H9 (cell line): ENCODE measurements at regions not wholly inside any gene's neighbourhood (a gene's known extent, or its start where the extent isn't known, plus 50 kb on each side); places are given as distances from the start of the nearest gene placed in this dataset.

Experiments
- DNase-seq: peaks from one replicate; pipeline ENCODE4 v3.0.0-alpha.2; 2017
- H2AFZ ChIP-seq: one replicate; pipeline ENCODE4 v1.6.1; 2013; ENCODE audit warnings: mild to moderate bottlenecking, low read length, control low read depth, moderate library complexity
- H2AK5ac ChIP-seq: 2 replicates; pipeline ENCODE4 v1.6.1; 2013; ENCODE audit warnings: low read length, control low read depth, mixed read lengths; ENCODE audit not compliant: insufficient read length
- H2BK120ac ChIP-seq: one replicate; pipeline ENCODE4 v1.6.1; 2013; ENCODE audit warnings: low read depth, mild to moderate bottlenecking, low read length, control low read depth, inconsistent platforms; ENCODE audit not compliant: poor library complexity, severe bottlenecking
- H2BK12ac ChIP-seq: 2 replicates; pipeline ENCODE4 v1.6.1; 2013; ENCODE audit warnings: low read length, control low read depth, mixed read lengths, low read depth; ENCODE audit not compliant: insufficient read length
- H2BK15ac ChIP-seq: 2 replicates; pipeline ENCODE4 v1.6.1; 2013; ENCODE audit warnings: low read depth, low read length, control low read depth
- H2BK20ac ChIP-seq: one replicate; pipeline ENCODE4 v1.6.1; 2013; ENCODE audit warnings: low read depth, mild to moderate bottlenecking, low read length, control low read depth, inconsistent platforms; ENCODE audit not compliant: poor library complexity, severe bottlenecking
- H2BK5ac ChIP-seq: 2 replicates; pipeline ENCODE4 v1.6.1; 2013; ENCODE audit warnings: low read length, control low read depth, mixed read lengths; ENCODE audit not compliant: insufficient read length
- H3K14ac ChIP-seq: 2 replicates; pipeline ENCODE4 v1.6.1; 2013; ENCODE audit warnings: low read length, control low read depth; ENCODE audit not compliant: insufficient read depth
- H3K18ac ChIP-seq: 2 replicates; pipeline ENCODE4 v1.6.1; 2013; ENCODE audit warnings: low read depth, mild to moderate bottlenecking, mixed read lengths, low read length, control low read depth; ENCODE audit not compliant: insufficient read length
- H3K23ac ChIP-seq: 2 replicates; pipeline ENCODE4 v1.6.1; 2013; ENCODE audit warnings: low read length, control low read depth, mixed read lengths, low read depth; ENCODE audit not compliant: insufficient read length
- H3K23me2 ChIP-seq: 2 replicates; pipeline ENCODE4 v1.6.1; 2013; ENCODE audit warnings: low read depth, mild to moderate bottlenecking, mixed read lengths, low read length, control low read depth; ENCODE audit not compliant: insufficient read length, poor library complexity, severe bottlenecking
- H3K27ac ChIP-seq: 2 replicates; pipeline ENCODE4 v1.5.1; 2013; ENCODE audit warnings: low read length, control low read depth, mixed read lengths, low read depth; ENCODE audit not compliant: insufficient read length
- H3K27me3 ChIP-seq: 2 replicates; pipeline ENCODE4 v1.6.1; 2013; ENCODE audit warnings: low read length, control low read depth, inconsistent platforms; ENCODE audit not compliant: insufficient read depth
- H3K4ac ChIP-seq: 2 replicates; pipeline ENCODE4 v1.6.1; 2013; ENCODE audit warnings: low read depth, mild to moderate bottlenecking, control low read depth, inconsistent platforms, low read length, moderate library complexity
- H3K4me1 ChIP-seq: 2 replicates; pipeline ENCODE4 v1.6.1; 2013; ENCODE audit warnings: low read length, control low read depth, inconsistent platforms; ENCODE audit not compliant: insufficient read depth
- H3K4me2 ChIP-seq: 2 replicates; pipeline ENCODE4 v1.6.1; 2013; ENCODE audit warnings: low read length, control low read depth, mixed read lengths; ENCODE audit not compliant: insufficient read length, insufficient read depth
- H3K56ac ChIP-seq: 2 replicates; pipeline ENCODE4 v1.6.1; 2013; ENCODE audit warnings: low read depth, mild to moderate bottlenecking, mixed read lengths, low read length, control low read depth; ENCODE audit not compliant: insufficient read length
- H3K79me1 ChIP-seq: 2 replicates; pipeline ENCODE4 v1.6.1; 2013; ENCODE audit warnings: low read depth, mild to moderate bottlenecking, moderate library complexity, low read length, control low read depth, inconsistent platforms; ENCODE audit not compliant: insufficient read depth, poor library complexity, severe bottlenecking
- H3K79me2 ChIP-seq: 2 replicates; pipeline ENCODE4 v1.6.1; 2013; ENCODE audit warnings: low read length, control low read depth, inconsistent platforms; ENCODE audit not compliant: insufficient read depth
- H3K9ac ChIP-seq: 2 replicates; pipeline ENCODE4 v1.6.1; 2013; ENCODE audit warnings: low read length, control low read depth, mixed read lengths; ENCODE audit not compliant: insufficient read length; ENCODE audit errors: extremely low read depth
- H3K9me3 ChIP-seq: one replicate; pipeline ENCODE4 v1.6.1; 2013; ENCODE audit warnings: low read depth, low read length, inconsistent platforms; ENCODE audit not compliant: control insufficient read depth
- H3T11ph ChIP-seq: one replicate; pipeline ENCODE4 v1.6.1; 2013; ENCODE audit warnings: mild to moderate bottlenecking, low read length, control low read depth, inconsistent platforms
- H4K20me1 ChIP-seq: one replicate; pipeline ENCODE4 v1.6.1; 2013; ENCODE audit not compliant: control insufficient read depth, insufficient read length, insufficient read depth
- H4K5ac ChIP-seq: 2 replicates; pipeline ENCODE4 v1.6.1; 2013; ENCODE audit warnings: low read depth, mild to moderate bottlenecking, mixed read lengths, low read length, control low read depth; ENCODE audit not compliant: insufficient read length
- H4K8ac ChIP-seq: replicated peaks from 2 replicates; pipeline ENCODE4 v1.6.1; 2013; ENCODE audit warnings: low read length, control low read depth, mixed read lengths, low read depth; ENCODE audit not compliant: insufficient read length
- H4K91ac ChIP-seq: 2 replicates; pipeline ENCODE4 v1.6.1; 2013; ENCODE audit warnings: low read depth, mild to moderate bottlenecking, moderate library complexity, mixed read lengths, low read length, control low read depth; ENCODE audit not compliant: insufficient read length
- H3K27ac Mint-ChIP-seq, 3 experiments: 2 replicates in 2 of 3; 3 replicates in 1 of 3; pipeline ENCODE4 v1.8.0; 2020 to 2021; ENCODE audit warnings: mixed read lengths in 3 of 3, mild to moderate bottlenecking in 1 of 3, moderate library complexity in 1 of 3
- H3K27me3 Mint-ChIP-seq: 2 replicates; pipeline ENCODE4 v1.8.0; 2021; ENCODE audit warnings: low read depth, mild to moderate bottlenecking, moderate library complexity, mixed read lengths
- H3K36me3 Mint-ChIP-seq, 3 experiments: 2 replicates in 2 of 3; 3 replicates in 1 of 3; pipeline ENCODE4 v1.8.0; 2020 to 2021; ENCODE audit warnings: low read depth in 3 of 3, mixed read lengths in 3 of 3; ENCODE audit not compliant: insufficient read depth in 1 of 3
- H3K4me1 Mint-ChIP-seq, 2 experiments: 2 replicates each; pipeline ENCODE4 v1.8.0; 2020; ENCODE audit warnings: mixed read lengths in 2 of 2
- H3K4me3 Mint-ChIP-seq, 2 experiments: 2 replicates in 1 of 2; 3 replicates in 1 of 2; pipeline ENCODE4 v1.8.0; 2020 to 2021; ENCODE audit warnings: mild to moderate bottlenecking in 2 of 2, mixed read lengths in 2 of 2, moderate library complexity in 1 of 2
- H3K9me3 Mint-ChIP-seq, 2 experiments: 2 replicates in 1 of 2; 3 replicates in 1 of 2; pipeline ENCODE4 v1.8.0; 2020; ENCODE audit warnings: mild to moderate bottlenecking in 2 of 2, mixed read lengths in 2 of 2, moderate library complexity in 1 of 2
- CTCF ChIP-seq: fragments of 200-600 bp; sonication (generic); conservative IDR thresholded peaks from 3 replicates; pipeline ENCODE4 v1.8.0; 2021; ENCODE audit warnings: antibody characterized with exemption, mild to moderate bottlenecking
- WGBS: extraction: QIAGEN DNeasy Blood & Tissue Kit; methylation state at CpG from one replicate; pipeline ENCODE4 v1.1.7; 2013; ENCODE audit warnings: missing lambda C conversion rate, low lambda C conversion rate, mixed read lengths; ENCODE audit not compliant: insufficient read length; ENCODE audit errors: extremely low coverage; 5-methylcytosine and 5-hydroxymethylcytosine counted together

GRCh38 chrX:79556800-79557199 is 189.7 kb upstream of the ITM2A start:
- no CpG with 5 or more reads among the region's 2 CpGs for WGBS
- H3K14ac ChIP-seq = no peak overlapping the region
- no peak for TF ChIP-seq CTCF
- no peak overlapping the region for H2BK12ac ChIP-seq
- no peaks in the 10 kb centered on the region for H3K27me3 Mint-ChIP-seq
- H3K9me3 ChIP-seq = peaks cover 17% of the 10 kb centered on the region
- H3K4ac ChIP-seq = no peak overlapping the region
- H3K36me3 Mint-ChIP-seq = peaks cover 2 to 12% (median 4%) of the 10 kb centered on the region in 3 experiments; a peak in 5 of 7 replicates
- no peaks in the 10 kb centered on the region for H3K27me3 ChIP-seq
- H4K91ac ChIP-seq = no peak overlapping the region
- no peak overlapping the region for H2BK20ac ChIP-seq
- H3K9me3 Mint-ChIP-seq = peaks cover 62% of the 10 kb centered on the region in 2 experiments
- H3K18ac ChIP-seq = no peak overlapping the region
- H3K79me1 ChIP-seq = no peaks in the 10 kb centered on the region
- H3K4me1 Mint-ChIP-seq = no peaks in the 10 kb centered on the region
- H3K23ac ChIP-seq = no peak overlapping the region
- H3K56ac ChIP-seq = no peak overlapping the region
- no peak overlapping the region for H2BK15ac ChIP-seq
- no peak overlapping the region for H3K4me3 Mint-ChIP-seq
- no peak overlapping the region for H3K4me2 ChIP-seq
- no peak overlapping the region for H3K27ac Mint-ChIP-seq
- no peak overlapping the region for H3T11ph ChIP-seq
- no peak overlapping the region for H2BK120ac ChIP-seq
- H2AK5ac ChIP-seq = no peak overlapping the region
- no peak overlapping the region for H4K5ac ChIP-seq
- H2BK5ac ChIP-seq = no peak overlapping the region
- no peaks in the 10 kb centered on the region for H3K79me2 ChIP-seq
- no peaks in the 10 kb centered on the region for H4K20me1 ChIP-seq
- H3K23me2 ChIP-seq = no peaks in the 10 kb centered on the region
- DNase-seq = no peak
- no peak overlapping the region for H4K8ac ChIP-seq
- H2AFZ ChIP-seq = no peak overlapping the region
- no peaks in the 10 kb centered on the region for H3K4me1 ChIP-seq
- H3K27ac ChIP-seq = no peak overlapping the region
- H3K9ac ChIP-seq = no peak overlapping the region
